SK-N-MC (cell line): ENCODE measurements at regions not wholly inside any gene's neighbourhood (a gene's known extent, or its start where the extent isn't known, plus 50 kb on each side); places are given as distances from the start of the nearest gene placed in this dataset.
"Not testable (repeated sequence)": the region's sequence is repeated elsewhere in the genome, so short reads cannot be mapped to it uniquely, and the experiment has no call there.

Source experiments
- DNase-seq: peaks from one replicate; pipeline ENCODE4 v3.0.0-alpha.2; 2011; ENCODE audit warnings: low read depth, low spot score
- H3K27ac ChIP-seq: fragments of 200-600 bp; sonication (generic); 2 replicates; pipeline ENCODE4 v1.5.1; 2016; ENCODE audit warnings: mixed run types
- H3K36me3 ChIP-seq: fragments of 200-600 bp; sonication (generic); 2 replicates; pipeline ENCODE4 v1.6.1; 2017; ENCODE audit warnings: antibody characterized with exemption, low read length, mixed read lengths; ENCODE audit not compliant: insufficient read depth
- H3K4me3 ChIP-seq: fragments of 200-600 bp; sonication (generic); 2 replicates; pipeline ENCODE4 v1.5.1; 2016
- H3K9ac ChIP-seq: fragments of 200-600 bp; sonication (generic); 2 replicates; pipeline ENCODE4 v1.8.0; 2017; ENCODE audit warnings: mixed run types, mixed read lengths; ENCODE audit not compliant: insufficient read length
- H3K9me3 ChIP-seq: fragments of 200-600 bp; sonication (generic); 2 replicates; pipeline ENCODE4 v1.6.1; 2017; ENCODE audit warnings: low read depth, mild to moderate bottlenecking, antibody characterized with exemption, low read length, moderate library complexity, mixed read lengths
- EZH2 ChIP-seq: fragments of 200-600 bp; sonication (generic); IDR thresholded peaks from one replicate; pipeline ENCODE4 v1.6.1; 2017; ENCODE audit warnings: antibody characterized with exemption
- FOXP2 ChIP-seq: optimal IDR thresholded peaks from 2 replicates; pipeline ENCODE3; 2011; ENCODE audit warnings: mild to moderate bottlenecking, moderate library complexity; ENCODE audit not compliant: insufficient read depth; ENCODE audit errors: extremely low read length, control extremely low read depth
- POLR2AphosphoS5 ChIP-seq: IDR thresholded peaks from 2 replicates; pipeline ENCODE4 v1.6.1; 2012; ENCODE audit warnings: mild to moderate bottlenecking, low read depth, low read length, borderline replicate concordance

GRCh38 chr3:84692261-84692660, 266.5 kb upstream of the CADM2 start:
- no peak overlapping the region for H3K27ac ChIP-seq
- H3K4me3 ChIP-seq = no peak overlapping the region
- no peaks in the 10 kb centered on the region for H3K36me3 ChIP-seq
- DNase-seq = no peak
- H3K9ac ChIP-seq = no peak overlapping the region
- TF ChIP-seq FOXP2 (no peak), EZH2 (no peak), POLR2AphosphoS5 (no peak)
- H3K9me3 ChIP-seq = no peaks in the 10 kb centered on the region

GRCh38 chr3:84710288-84710687, 248.5 kb upstream of the CADM2 start:
- DNase-seq = not testable (repeated sequence)

GRCh38 chr3:84717894-84718293, 240.9 kb upstream of the CADM2 start:
- Histone ChIP-seq H3K9me3 (no peaks in the 10 kb centered on the region), H3K4me3 (no peak overlapping the region), H3K9ac (no peak overlapping the region), H3K36me3 (no peaks in the 10 kb centered on the region), H3K27ac (no peak overlapping the region)
- TF ChIP-seq FOXP2 (no peak), EZH2 (no peak), POLR2AphosphoS5 (no peak)
- DNase-seq = no peak

More at GRCh38 chr3:84710288-84710687, 248.5 kb upstream of the CADM2 start:
- H3K27ac ChIP-seq, H3K9me3 ChIP-seq, H3K9ac ChIP-seq, H3K36me3 ChIP-seq, H3K4me3 ChIP-seq: not testable (repeated sequence)

- no peak overlapping the region for H3K9ac ChIP-seq
- TF ChIP-seq EZH2 (no peak), FOXP2 (no peak), POLR2AphosphoS5 (no peak)
- no peaks in the 10 kb centered on the region for H3K36me3 ChIP-seq
- no peak overlapping the region for H3K27ac ChIP-seq
- DNase-seq = no peak
- no peaks in the 10 kb centered on the region for H3K9me3 ChIP-seq
- H3K4me3 ChIP-seq = no peak overlapping the region
These were observed 233.9 kb upstream of the CADM2 start for GRCh38 chr3:84724877-84725276.

- TF ChIP-seq EZH2 (no peak), FOXP2 (no peak), POLR2AphosphoS5 (no peak)
- no peak overlapping the region for H3K9ac ChIP-seq
These were observed 231.2 kb upstream of the CADM2 start for GRCh38 chr3:84727616-84728015.

DNA sequence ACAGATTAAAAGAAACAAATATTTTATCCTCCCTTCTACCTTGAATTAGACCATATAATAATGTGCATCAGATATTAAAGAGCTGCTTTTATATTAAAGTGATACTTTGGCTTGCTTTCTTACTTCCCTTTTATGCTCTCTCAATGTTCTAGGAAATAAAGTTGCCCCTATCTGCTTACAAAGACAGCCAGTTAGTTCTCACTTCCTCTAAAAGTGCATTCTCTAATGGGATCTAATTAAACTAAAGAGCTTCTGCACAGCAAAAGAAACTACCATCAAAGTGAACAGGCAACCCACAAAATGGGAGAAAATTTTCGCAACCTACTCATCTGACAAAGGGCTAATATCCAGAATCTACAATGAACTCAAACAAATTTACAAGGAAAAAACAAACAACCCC, 224.1 kb upstream of the CADM2 start:
- DNase-seq, H3K9me3 ChIP-seq, H3K4me3 ChIP-seq, H3K36me3 ChIP-seq, H3K27ac ChIP-seq, H3K9ac ChIP-seq: not testable (repeated sequence)

More at GRCh38 chr3:84727616-84728015, 231.2 kb upstream of the CADM2 start:
- Histone ChIP-seq H3K36me3 (no peaks in the 10 kb centered on the region), H3K9me3 (no peaks in the 10 kb centered on the region), H3K4me3 (no peak overlapping the region), H3K27ac (no peak overlapping the region)
- no peak for DNase-seq

- H3K36me3 ChIP-seq = no peaks in the 10 kb centered on the region
- no peak overlapping the region for H3K27ac ChIP-seq
- no peak for TF ChIP-seq EZH2
- TF ChIP-seq FOXP2 = no peak
- TF ChIP-seq POLR2AphosphoS5 = no peak
- no peak overlapping the region for H3K9ac ChIP-seq
- H3K4me3 ChIP-seq = no peak overlapping the region
- DNase-seq = no peak
- no peaks in the 10 kb centered on the region for H3K9me3 ChIP-seq
These were observed 220.7 kb upstream of the CADM2 start for GRCh38 chr3:84738086-84738485.

GRCh38 chr3:84742915-84743425, 215.8 kb upstream of the CADM2 start:
- Histone ChIP-seq H3K27ac (no peak overlapping the region), H3K9me3 (no peaks in the 10 kb centered on the region), H3K4me3 (no peak overlapping the region), H3K9ac (no peak overlapping the region), H3K36me3 (no peaks in the 10 kb centered on the region)
- DNase-seq = no peak
- no peak for TF ChIP-seq POLR2AphosphoS5
- TF ChIP-seq EZH2 = no peak
- no peak for TF ChIP-seq FOXP2

DNA sequence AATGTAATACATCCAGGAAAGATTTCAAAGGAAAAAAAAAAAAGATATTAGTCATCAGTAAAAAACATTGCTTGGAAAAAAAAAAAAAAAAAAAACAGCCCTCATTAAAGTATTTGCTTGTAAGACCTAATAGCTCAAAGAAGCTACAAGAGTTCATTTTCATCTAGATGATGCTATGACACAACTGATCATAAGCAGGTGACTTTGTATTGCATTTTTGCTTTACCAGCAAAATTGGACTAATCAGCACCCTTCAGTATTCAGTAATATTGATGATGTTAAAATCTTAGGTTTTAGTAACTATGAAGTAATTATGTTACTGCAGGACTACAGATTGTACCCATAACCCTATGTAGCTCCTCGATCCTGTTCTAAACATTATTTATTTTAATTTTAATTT, 214.7 kb upstream of the CADM2 start:
- Histone ChIP-seq H3K9me3 (no peaks in the 10 kb centered on the region), H3K27ac (no peak overlapping the region), H3K4me3 (no peak overlapping the region), H3K36me3 (no peaks in the 10 kb centered on the region), H3K9ac (no peak overlapping the region)
- DNase-seq = no peak
- TF ChIP-seq EZH2 (no peak), FOXP2 (no peak), POLR2AphosphoS5 (no peak)
